ENCODE measurements at regions not wholly inside any gene's neighbourhood (a gene's known extent, or its start where the extent isn't known, plus 50 kb on each side); places are given as distances from the start of the nearest gene placed in this dataset.

DNA sequence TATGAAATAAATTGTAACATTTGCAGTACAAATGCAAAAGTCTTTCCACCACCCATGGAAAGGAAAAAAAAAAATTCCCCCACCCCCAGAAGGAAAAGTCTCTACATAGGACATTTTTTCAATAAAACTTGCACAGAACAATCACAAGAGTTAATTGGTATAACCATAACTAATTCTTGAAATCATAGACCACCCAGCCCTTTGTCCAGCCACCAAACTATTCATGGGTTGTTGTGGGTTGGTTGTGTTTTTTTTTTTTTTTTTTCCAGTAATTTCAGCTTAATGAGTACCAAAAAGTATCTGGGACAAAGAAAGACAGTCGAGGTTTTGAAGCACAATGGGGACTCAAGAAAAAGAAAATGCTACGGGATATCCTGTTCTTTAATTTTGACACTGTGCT lies 355.0 kb upstream of the ROBO2 start:
- TF ChIP-seq CTCF (IDR thresholded peaks at IDR 0.05 in 4 of 5, conservative IDR thresholded peaks at IDR 0.05 in 1 of 5), result no peak
- TF ChIP-seq POLR2A (IDR thresholded peaks at IDR 0.05), result no peak
